CD4-positive, alpha-beta T cell treated with Interferon alpha-2 for 1 hour (primary cell): ENCODE measurements at regions not wholly inside any gene's neighbourhood (a gene's known extent, or its start where the extent isn't known, plus 50 kb on each side); places are given as distances from the start of the nearest gene placed in this dataset.
"Not testable (repeated sequence)": the region's sequence is repeated elsewhere in the genome, so short reads cannot be mapped to it uniquely, and the experiment has no call there.

Source experiments
- DNase-seq, 2 donors: peaks; one replicate each; pipeline ENCODE4 v3.0.0-alpha.2; 2020 to 2022

- not testable (repeated sequence) for DNase-seq
Observed at GRCh38 chr2:87275974-87276629, 254.5 kb upstream of the PLGLB1 start.

- not testable (repeated sequence) for DNase-seq
Observed at GRCh38 chr2:87276673-87277072, 255.0 kb upstream of the PLGLB1 start.

GRCh38 chr2:87277734-87278133 is 256.1 kb upstream of the PLGLB1 start:
- not testable (repeated sequence) for DNase-seq

GRCh38 chr2:87280596-87281355 is 259.1 kb upstream of the PLGLB1 start:
- not testable (repeated sequence) for DNase-seq

GRCh38 chr2:87283735-87284470 is 262.3 kb upstream of the PLGLB1 start:
- DNase-seq, result not testable (repeated sequence)

- not testable (repeated sequence) for DNase-seq
Observed at GRCh38 chr2:87284471-87284772, 262.8 kb upstream of the PLGLB1 start.

- not testable (repeated sequence) for DNase-seq
Observed at GRCh38 chr2:87285139-87285538, 263.5 kb upstream of the PLGLB1 start.

- DNase-seq, result not testable (repeated sequence)
Observed at GRCh38 chr2:87290566-87291307, 269.1 kb upstream of the PLGLB1 start.

GRCh38 chr2:87291400-87292200 is 270.0 kb upstream of the PLGLB1 start:
- DNase-seq, result not testable (repeated sequence)

- DNase-seq, result not testable (repeated sequence)
Observed at GRCh38 chr2:87293931-87294594, 272.4 kb upstream of the PLGLB1 start.

GRCh38 chr2:87295135-87295534 is 273.5 kb upstream of the PLGLB1 start:
- not testable (repeated sequence) for DNase-seq

GRCh38 chr2:87301349-87301748 is 279.7 kb upstream of the PLGLB1 start:
- DNase-seq, result not testable (repeated sequence)

GRCh38 chr2:87301871-87302270 is 280.2 kb upstream of the PLGLB1 start:
- not testable (repeated sequence) for DNase-seq

- DNase-seq, result not testable (repeated sequence)
Observed at GRCh38 chr2:87308621-87309020, 287.0 kb upstream of the PLGLB1 start.

GRCh38 chr2:87309785-87310184 is 288.1 kb upstream of the PLGLB1 start:
- DNase-seq, result not testable (repeated sequence)

- DNase-seq, result not testable (repeated sequence)
Observed at GRCh38 chr2:87311896-87312441, 290.3 kb upstream of the PLGLB1 start.

GRCh38 chr2:87314622-87315021 is 293.0 kb upstream of the PLGLB1 start:
- not testable (repeated sequence) for DNase-seq

GRCh38 chr2:87315183-87315902 is 293.7 kb upstream of the PLGLB1 start:
- not testable (repeated sequence) for DNase-seq

GRCh38 chr2:87317193-87317592 is 295.5 kb upstream of the PLGLB1 start:
- not testable (repeated sequence) for DNase-seq

GRCh38 chr2:87318814-87319491 is 297.3 kb upstream of the PLGLB1 start:
- DNase-seq, result not testable (repeated sequence)
